D721Med (cell line): ENCODE measurements at regions not wholly inside any gene's neighbourhood (a gene's known extent, or its start where the extent isn't known, plus 50 kb on each side); places are given as distances from the start of the nearest gene placed in this dataset.
"Not testable (repeated sequence)": the region's sequence is repeated elsewhere in the genome, so short reads cannot be mapped to it uniquely, and the experiment has no call there.

ENCODE experiments used
- DNase-seq: peaks from one replicate; pipeline ENCODE4 v3.0.0; 2011; ENCODE audit warnings: low spot score; ENCODE audit not compliant: insufficient read length
- FAIRE-seq: peaks from 2 replicates; lab custom pipeline; 2011; peaks lifted over from hg19 to GRCh38; lab: Jason Lieb, UNC
- CTCF ChIP-seq: IDR thresholded peaks from 2 replicates; pipeline ENCODE4 v1.5.1; 2012; ENCODE audit warnings: mild to moderate bottlenecking, control low read depth; ENCODE audit not compliant: insufficient read depth; ENCODE audit errors: missing control alignments

- TF ChIP-seq CTCF, result no peak
- FAIRE-seq (no peak), DNase-seq (no peak)
These were observed 67.6 kb upstream of the PRKG1 start for GRCh38 chr10:51006686-51007085.

- no peak for FAIRE-seq
- no peak for TF ChIP-seq CTCF
- DNase-seq, result no peak
These were observed 66.5 kb upstream of the PRKG1 start for GRCh38 chr10:51007781-51008180.

GRCh38 chr10:51008346-51008745 lies 65.9 kb upstream of the PRKG1 start:
- DNase-seq (no peak), FAIRE-seq (no peak)
- no peak for TF ChIP-seq CTCF

- DNase-seq (no peak), FAIRE-seq (no peak)
- TF ChIP-seq CTCF, result peak; percentile 73
These were observed 63.3 kb upstream of the PRKG1 start for GRCh38 chr10:51010977-51011376.

GRCh38 chr10:51012073-51012472 lies 62.2 kb upstream of the PRKG1 start:
- FAIRE-seq (no peak), DNase-seq (no peak)
- no peak for TF ChIP-seq CTCF

- DNase-seq, result no peak
- FAIRE-seq, result no peak
- no peak for TF ChIP-seq CTCF
These were observed 59.5 kb upstream of the PRKG1 start for GRCh38 chr10:51014680-51015389.

- FAIRE-seq, DNase-seq: not testable (repeated sequence)
These were observed 58.9 kb upstream of the PRKG1 start for GRCh38 chr10:51015390-51015754.
